ENCODE measurements at regions not wholly inside any gene's neighbourhood (a gene's known extent, or its start where the extent isn't known, plus 50 kb on each side); places are given as distances from the start of the nearest gene placed in this dataset.

DNA sequence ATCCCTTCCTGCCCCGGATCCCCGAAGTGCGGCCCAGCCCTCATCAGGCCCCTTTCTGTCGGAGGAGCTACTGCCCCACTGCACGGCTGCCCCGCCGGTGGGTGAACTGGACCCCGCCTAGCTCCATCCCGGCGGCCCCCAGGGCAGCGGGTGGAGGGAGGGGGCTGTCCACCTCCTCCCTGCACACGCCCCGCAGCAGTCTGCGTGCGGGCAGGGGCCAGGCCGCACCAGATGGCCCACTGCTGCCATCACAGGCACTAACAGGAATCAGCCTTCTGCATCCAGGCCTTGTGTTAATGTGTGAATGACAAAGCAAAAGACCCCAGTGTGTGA, 54.9 kb upstream of the UNC93A start:
- no peak overlapping the region for H3K4me3 ChIP-seq (ENCODE audit: low read length in 3 of 3)
- no peak for DNase-seq
- no peaks in the 10 kb centered on the region for H3K27me3 ChIP-seq (ENCODE audit: control insufficient read depth, insufficient read depth, low read length)
- no peaks in the 10 kb centered on the region for H3K4me1 ChIP-seq (ENCODE audit: control insufficient read depth in 2 of 3, insufficient read depth in 2 of 3, low read depth in 1 of 3, low read length in 3 of 3)
- FAIRE-seq = no peak
- no peaks in the 10 kb centered on the region for H3K9me3 ChIP-seq (ENCODE audit: control insufficient read depth in 2 of 3, insufficient read depth in 1 of 3, low read length in 3 of 3)
- TF ChIP-seq CTCF (IDR thresholded peaks at IDR 0.05; ENCODE audit: borderline replicate concordance, extremely low read depth, insufficient read depth) = no peak
- H3K36me3 ChIP-seq (ENCODE audit: control insufficient read depth in 2 of 3, insufficient read depth in 3 of 3, low read length in 3 of 3) = no peaks in the 10 kb centered on the region
- H3K27ac ChIP-seq (ENCODE audit: low read depth in 2 of 2, low read length in 2 of 2) = no peak overlapping the region
- intact Hi-C loops (cut with DNase I) = no loop called here
- no peak overlapping the region for H3K9ac ChIP-seq (ENCODE audit: low read length in 3 of 3)

DNA sequence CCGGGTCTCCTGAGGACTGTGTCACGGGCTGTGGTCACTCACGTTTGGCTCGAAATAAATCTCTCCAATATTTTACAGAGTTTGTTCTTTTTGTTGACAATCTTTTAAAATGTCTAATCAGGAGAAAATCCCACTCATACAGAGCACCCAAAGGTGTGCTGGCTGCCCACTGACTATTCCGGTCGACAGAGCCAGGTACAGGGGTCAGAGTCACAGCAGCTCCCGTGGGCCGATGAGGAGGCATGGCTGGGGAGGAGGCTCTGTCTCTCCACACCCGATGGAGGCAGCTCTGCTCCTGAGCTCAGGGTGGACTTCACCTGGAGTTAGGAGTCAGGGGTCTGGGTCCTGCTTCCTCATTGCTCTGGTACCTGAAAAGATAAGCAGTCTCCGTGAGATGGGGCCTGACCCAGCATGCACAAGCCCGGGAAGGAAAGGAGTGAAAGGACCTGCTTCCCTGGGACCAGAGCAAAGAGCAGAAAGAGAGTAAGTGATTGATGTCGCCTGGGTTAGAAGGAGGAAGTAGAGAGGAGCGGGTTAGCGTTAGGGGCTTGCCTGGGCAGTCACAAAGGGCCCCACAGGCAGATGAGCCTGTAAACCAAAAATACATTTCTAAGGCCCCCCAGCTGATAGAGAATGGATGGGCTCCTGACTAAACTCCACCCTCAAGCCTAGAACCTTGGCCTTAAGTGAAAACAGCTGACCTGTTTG, 53.5 kb upstream of the UNC93A start:
- Histone ChIP-seq H3K9me3 (ENCODE audit: control insufficient read depth in 2 of 3, insufficient read depth in 1 of 3, low read length in 3 of 3) (no peaks in the 10 kb centered on the region), H3K27ac (ENCODE audit: low read depth in 2 of 2, low read length in 2 of 2) (no peak overlapping the region), H3K36me3 (ENCODE audit: control insufficient read depth in 2 of 3, insufficient read depth in 3 of 3, low read length in 3 of 3) (no peaks in the 10 kb centered on the region), H3K4me3 (ENCODE audit: low read length in 3 of 3) (no peak overlapping the region), H3K27me3 (ENCODE audit: control insufficient read depth, insufficient read depth, low read length) (no peaks in the 10 kb centered on the region), H3K4me1 (ENCODE audit: control insufficient read depth in 2 of 3, insufficient read depth in 2 of 3, low read depth in 1 of 3, low read length in 3 of 3) (peaks cover 0 to under 1% (median 0%) of the 10 kb centered on the region in 3 donors), H3K9ac (ENCODE audit: low read length in 3 of 3) (no peak overlapping the region)
- FAIRE-seq (no peak), DNase-seq (peak in 1 of 5 donors; percentile 48)
- TF ChIP-seq CTCF (IDR thresholded peaks at IDR 0.05; ENCODE audit: borderline replicate concordance, extremely low read depth, insufficient read depth) = no peak
- intact Hi-C loops (cut with DNase I) = no loop called here

GRCh38 chr6:167238146-167238693, 52.9 kb upstream of the UNC93A start:
- Histone ChIP-seq H3K36me3 (ENCODE audit: control insufficient read depth in 2 of 3, insufficient read depth in 3 of 3, low read length in 3 of 3) (no peaks in the 10 kb centered on the region), H3K27me3 (ENCODE audit: control insufficient read depth, insufficient read depth, low read length) (no peaks in the 10 kb centered on the region), H3K9me3 (ENCODE audit: control insufficient read depth in 2 of 3, insufficient read depth in 1 of 3, low read length in 3 of 3) (no peaks in the 10 kb centered on the region), H3K9ac (ENCODE audit: low read length in 3 of 3) (no peak overlapping the region), H3K27ac (ENCODE audit: low read depth in 2 of 2, low read length in 2 of 2) (no peak overlapping the region), H3K4me3 (ENCODE audit: low read length in 3 of 3) (no peak overlapping the region), H3K4me1 (ENCODE audit: control insufficient read depth in 2 of 3, insufficient read depth in 2 of 3, low read depth in 1 of 3, low read length in 3 of 3) (peaks cover 0 to 2% (median 0%) of the 10 kb centered on the region in 3 donors)
- FAIRE-seq = no peak
- no peak for TF ChIP-seq CTCF (IDR thresholded peaks at IDR 0.05; ENCODE audit: borderline replicate concordance, extremely low read depth, insufficient read depth)
- DNase-seq = peak in 4 of 5 donors; percentile 52 to 71 (median 66)
- intact Hi-C loops (cut with DNase I) = no loop called here

Data from kidney (tissue), 13 donors.